GM23248 (cell line): ENCODE measurements at regions not wholly inside any gene's neighbourhood (a gene's known extent, or its start where the extent isn't known, plus 50 kb on each side); places are given as distances from the start of the nearest gene placed in this dataset.
"Not testable (repeated sequence)": the region's sequence is repeated elsewhere in the genome, so short reads cannot be mapped to it uniquely, and the experiment has no call there.

Source experiments
- EZH2 ChIP-seq: fragments of 200-600 bp; sonication (generic); IDR thresholded peaks from 2 replicates; pipeline ENCODE4 v1.6.1; 2018; ENCODE audit warnings: antibody characterized with exemption, mild to moderate bottlenecking; ENCODE audit not compliant: insufficient read depth, poor library complexity, severe bottlenecking
- EZH2phosphoT487 ChIP-seq: fragments of 200-600 bp; sonication (generic); IDR thresholded peaks from 2 replicates; pipeline ENCODE4 v1.6.1; 2018; ENCODE audit warnings: antibody characterized with exemption, moderate library complexity, mild to moderate bottlenecking, low read depth; ENCODE audit not compliant: insufficient read depth

- TF ChIP-seq EZH2phosphoT487, EZH2: not testable (repeated sequence)
Observed at GRCh38 chr20:30621346-30621745, 636.1 kb upstream of the DEFB115 start.
